OCI-LY1 (cell line): ENCODE measurements at regions not wholly inside any gene's neighbourhood (a gene's known extent, or its start where the extent isn't known, plus 50 kb on each side); places are given as distances from the start of the nearest gene placed in this dataset.

Experiments
- H2AFZ ChIP-seq: fragments of 200-600 bp; sonication (generic), shearing (Covaris generic); 2 replicates; pipeline ENCODE4 v1.6.0; 2014; ENCODE audit warnings: antibody characterized with exemption, mild to moderate bottlenecking, low read length
- H3F3A ChIP-seq: fragments of 200-600 bp; sonication (generic), shearing (Covaris generic); 2 replicates; pipeline ENCODE4 v1.6.0; 2014; ENCODE audit warnings: mild to moderate bottlenecking, antibody characterized with exemption, low read length, moderate library complexity; ENCODE audit not compliant: insufficient read depth
- H3K27ac ChIP-seq: fragments of 200-600 bp; sonication (generic); 2 replicates; pipeline ENCODE4 v1.5.1; 2014; ENCODE audit warnings: low read length, mixed run types, mild to moderate bottlenecking, low read depth; ENCODE audit not compliant: poor library complexity, severe bottlenecking
- H3K27me3 ChIP-seq: fragments of 200-600 bp; sonication (generic); 2 replicates; pipeline ENCODE4 v1.6.0; 2014; ENCODE audit warnings: antibody characterized with exemption, mild to moderate bottlenecking, low read length, moderate library complexity; ENCODE audit not compliant: insufficient read depth
- H3K36me3 ChIP-seq: fragments of 200-600 bp; sonication (generic); 2 replicates; pipeline ENCODE4 v1.6.1; 2014; ENCODE audit warnings: mild to moderate bottlenecking, antibody characterized with exemption, low read length, moderate library complexity, mixed read lengths; ENCODE audit not compliant: insufficient read depth
- H3K4me1 ChIP-seq: fragments of 200-600 bp; sonication (generic); 2 replicates; pipeline ENCODE4 v1.5.1; 2014; ENCODE audit warnings: mild to moderate bottlenecking, low read length, moderate library complexity; ENCODE audit not compliant: insufficient read depth, severe bottlenecking
- H3K4me2 ChIP-seq: fragments of 200-600 bp; sonication (generic), shearing (Covaris generic); 2 replicates; pipeline ENCODE4 v1.6.1; 2014; ENCODE audit warnings: low read length
- H3K4me3 ChIP-seq: fragments of 200-600 bp; sonication (generic); 2 replicates; pipeline ENCODE4 v1.5.1; 2014; ENCODE audit warnings: low read length, low read depth, mild to moderate bottlenecking, mixed read lengths; ENCODE audit not compliant: poor library complexity, severe bottlenecking
- H3K79me2 ChIP-seq: fragments of 200-600 bp; shearing (Covaris generic); 2 replicates; pipeline ENCODE4 v1.6.1; 2016; ENCODE audit warnings: mixed run types, low read length, mixed read lengths; ENCODE audit not compliant: insufficient read depth
- H3K9ac ChIP-seq: fragments of 200-600 bp; sonication (generic), shearing (Covaris generic); 2 replicates; pipeline ENCODE4 v1.6.1; 2014; ENCODE audit warnings: mild to moderate bottlenecking, low read length, mixed read lengths
- H3K9me2 ChIP-seq: fragments of 200-600 bp; sonication (generic), shearing (Covaris generic); 2 replicates; pipeline ENCODE4 v1.6.1; 2014; ENCODE audit warnings: low read depth, mild to moderate bottlenecking, low read length, mixed read lengths
- H3K9me3 ChIP-seq: fragments of 200-600 bp; shearing (Covaris generic); 2 replicates; pipeline ENCODE4 v1.6.1; 2014; ENCODE audit warnings: low read length, mixed read lengths
- H4K20me1 ChIP-seq: fragments of 200-600 bp; sonication (generic), shearing (Covaris generic); 2 replicates; pipeline ENCODE4 v1.6.0; 2016; ENCODE audit warnings: mild to moderate bottlenecking, low read length; ENCODE audit not compliant: insufficient read depth
- CTCF ChIP-seq: fragments of 200-600 bp; sonication (generic), shearing (Covaris generic); IDR thresholded peaks from 2 replicates; pipeline ENCODE4 v1.5.1; 2017; ENCODE audit warnings: mild to moderate bottlenecking, antibody characterized with exemption, low read length, moderate library complexity, mixed read lengths
- EZH2 ChIP-seq: fragments of 200-600 bp; sonication (generic), shearing (Covaris generic); IDR thresholded peaks from 2 replicates; pipeline ENCODE4 v1.8.0; 2017; ENCODE audit warnings: borderline replicate concordance, mixed run types, mild to moderate bottlenecking, antibody characterized with exemption, low read length, moderate library complexity, mixed read lengths

GRCh38 chr18:73279498-73279897, 411.7 kb upstream of the NETO1 start:
- H3K9me3 ChIP-seq: no peaks in the 10 kb centered on the region

GRCh38 chr18:73274812-73275621, 407.2 kb upstream of the NETO1 start:
- Histone ChIP-seq H3K9ac (no peak overlapping the region), H3K9me3 (no peaks in the 10 kb centered on the region), H4K20me1 (no peaks in the 10 kb centered on the region), H3F3A (no peaks in the 10 kb centered on the region), H3K9me2 (no peaks in the 10 kb centered on the region), H3K27me3 (no peaks in the 10 kb centered on the region), H2AFZ (no peak overlapping the region), H3K36me3 (no peaks in the 10 kb centered on the region), H3K4me1 (no peaks in the 10 kb centered on the region), H3K27ac (no peak overlapping the region), H3K4me2 (no peak overlapping the region), H3K79me2 (no peaks in the 10 kb centered on the region), H3K4me3 (no peak overlapping the region)
- TF ChIP-seq CTCF: no peak
- no peak for TF ChIP-seq EZH2

More at GRCh38 chr18:73279498-73279897, 411.7 kb upstream of the NETO1 start:
- no peak overlapping the region for H3K9ac ChIP-seq
- no peak overlapping the region for H3K4me3 ChIP-seq
- no peaks in the 10 kb centered on the region for H3K79me2 ChIP-seq
- H3K9me2 ChIP-seq: no peaks in the 10 kb centered on the region
- H3K36me3 ChIP-seq: no peaks in the 10 kb centered on the region
- no peaks in the 10 kb centered on the region for H4K20me1 ChIP-seq
- H3K27me3 ChIP-seq: no peaks in the 10 kb centered on the region
- no peaks in the 10 kb centered on the region for H3K4me1 ChIP-seq
- no peaks in the 10 kb centered on the region for H3F3A ChIP-seq
- TF ChIP-seq CTCF (no peak), EZH2 (no peak)
- H3K4me2 ChIP-seq: no peak overlapping the region
- H2AFZ ChIP-seq: no peak overlapping the region
- no peak overlapping the region for H3K27ac ChIP-seq

GRCh38 chr18:73270920-73271634, 403.3 kb upstream of the NETO1 start:
- Histone ChIP-seq H3K9me3 (no peaks in the 10 kb centered on the region), H3K36me3 (no peaks in the 10 kb centered on the region), H4K20me1 (no peaks in the 10 kb centered on the region), H3K27me3 (no peaks in the 10 kb centered on the region), H3F3A (no peaks in the 10 kb centered on the region), H3K9me2 (no peaks in the 10 kb centered on the region), H3K4me1 (no peaks in the 10 kb centered on the region), H3K27ac (no peak overlapping the region), H3K4me3 (no peak overlapping the region), H3K4me2 (no peak overlapping the region), H2AFZ (no peak overlapping the region), H3K9ac (no peak overlapping the region), H3K79me2 (no peaks in the 10 kb centered on the region)
- TF ChIP-seq EZH2 (no peak), CTCF (no peak)
